DOHH2 (cell line): ENCODE measurements at regions not wholly inside any gene's neighbourhood (a gene's known extent, or its start where the extent isn't known, plus 50 kb on each side); places are given as distances from the start of the nearest gene placed in this dataset.

Experiments used
- CTCF ChIP-seq: fragments of 200-600 bp; sonication (generic); IDR thresholded peaks from one replicate; pipeline ENCODE4 v1.5.1; 2014; ENCODE audit warnings: antibody characterized with exemption, mild to moderate bottlenecking, low read depth, low read length; ENCODE audit not compliant: poor library complexity, severe bottlenecking
- EZH2phosphoT487 ChIP-seq: fragments of 200-600 bp; sonication (generic); IDR thresholded peaks from 2 replicates; pipeline ENCODE4 v1.6.1; 2017; ENCODE audit warnings: borderline replicate concordance, mild to moderate bottlenecking, antibody characterized with exemption, low read length, moderate library complexity, mixed read lengths

GRCh38 chr3:59391131-59391530 is 341.3 kb upstream of the CFAP20DC start:
- TF ChIP-seq CTCF (no peak), EZH2phosphoT487 (no peak)
